ENCODE measurements at regions not wholly inside any gene's neighbourhood (a gene's known extent, or its start where the extent isn't known, plus 50 kb on each side); places are given as distances from the start of the nearest gene placed in this dataset.

DNA sequence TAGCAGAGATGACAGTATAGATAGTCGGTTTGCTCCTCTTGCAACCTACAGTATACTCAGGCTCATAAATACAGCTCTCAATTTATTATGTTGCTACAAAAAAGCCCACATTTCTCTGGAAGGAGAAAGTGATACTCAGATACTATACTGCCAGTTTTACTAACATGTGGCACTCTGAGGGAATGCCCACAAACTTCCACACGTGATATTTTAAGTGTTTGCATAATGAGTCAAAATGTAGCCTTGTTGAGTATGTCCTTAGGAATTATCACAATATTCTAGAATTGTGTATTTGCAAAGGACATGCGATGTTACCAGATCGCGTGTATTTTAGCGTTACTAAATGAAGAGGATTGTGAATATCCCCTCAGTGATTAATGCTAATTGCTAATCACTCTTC, 929.1 kb downstream of the STIM2 start:
- Histone ChIP-seq H3K4me3 (replicated peaks in 1 of 4; ENCODE audit: control extremely low read depth in 1 of 4, insufficient read depth in 1 of 4, low read depth in 3 of 4, low read length in 4 of 4) (no peak overlapping the region), H2AFZ (ENCODE audit: low read length) (no peak overlapping the region), H3K9ac (ENCODE audit: insufficient read depth, low read length) (no peak overlapping the region), H4K20me1 (ENCODE audit: control insufficient read depth, extremely low read depth, insufficient read depth, low read length) (no peaks in the 10 kb centered on the region), H3K36me3 (ENCODE audit: control insufficient read depth, insufficient read depth, low read length) (no peaks in the 10 kb centered on the region), H3K27ac (ENCODE audit: insufficient read depth, low read length) (no peak overlapping the region), H3K9me3 (ENCODE audit: control insufficient read depth, insufficient read depth, low read depth, low read length) (no peaks in the 10 kb centered on the region), H3K4me1 (ENCODE audit: control insufficient read depth, extremely low read depth, insufficient read depth, low read length) (no peaks in the 10 kb centered on the region), H3K27me3 (ENCODE audit: control insufficient read depth, insufficient read depth, low read length) (no peaks in the 10 kb centered on the region), H3K79me2 (ENCODE audit: control insufficient read depth, insufficient read depth, low read length) (no peaks in the 10 kb centered on the region), H3K4me2 (ENCODE audit: extremely low read depth, insufficient read depth, low read length) (no peak overlapping the region)
- TF ChIP-seq CTCF (conservative IDR thresholded peaks at IDR 0.05 in 1 of 2, IDR thresholded peaks at IDR 0.05 in 1 of 2; ENCODE audit: low read depth in 1 of 2, low read length in 2 of 2) = no peak
- TF ChIP-seq EZH2 (IDR thresholded peaks at IDR 0.05; ENCODE audit: low read length, missing control alignments) = no peak
- DNase-seq (ENCODE audit: low read depth in 2 of 2) = peak; percentile 8 to 27

GRCh38 chr4:27790911-27791310, 930.3 kb downstream of the STIM2 start:
- Histone ChIP-seq H3K9me3 (ENCODE audit: control insufficient read depth, insufficient read depth, low read depth, low read length) (no peaks in the 10 kb centered on the region), H2AFZ (ENCODE audit: low read length) (no peak overlapping the region), H3K4me1 (ENCODE audit: control insufficient read depth, extremely low read depth, insufficient read depth, low read length) (no peaks in the 10 kb centered on the region), H3K4me3 (replicated peaks in 1 of 4; ENCODE audit: control extremely low read depth in 1 of 4, insufficient read depth in 1 of 4, low read depth in 3 of 4, low read length in 4 of 4) (no peak overlapping the region), H3K9ac (ENCODE audit: insufficient read depth, low read length) (no peak overlapping the region), H3K27me3 (ENCODE audit: control insufficient read depth, insufficient read depth, low read length) (no peaks in the 10 kb centered on the region), H3K4me2 (ENCODE audit: extremely low read depth, insufficient read depth, low read length) (no peak overlapping the region), H3K36me3 (ENCODE audit: control insufficient read depth, insufficient read depth, low read length) (no peaks in the 10 kb centered on the region), H3K79me2 (ENCODE audit: control insufficient read depth, insufficient read depth, low read length) (no peaks in the 10 kb centered on the region), H3K27ac (ENCODE audit: insufficient read depth, low read length) (no peak overlapping the region), H4K20me1 (ENCODE audit: control insufficient read depth, extremely low read depth, insufficient read depth, low read length) (no peaks in the 10 kb centered on the region)
- TF ChIP-seq EZH2 (IDR thresholded peaks at IDR 0.05; ENCODE audit: low read length, missing control alignments) (no peak), CTCF (conservative IDR thresholded peaks at IDR 0.05 in 1 of 2, IDR thresholded peaks at IDR 0.05 in 1 of 2; ENCODE audit: low read depth in 1 of 2, low read length in 2 of 2) (no peak)
- peak; percentile 6 to 51 for DNase-seq (ENCODE audit: low read depth in 2 of 2)

GRCh38 chr4:27791640-27792039, 931.0 kb downstream of the STIM2 start:
- DNase-seq (ENCODE audit: low read depth in 2 of 2) = peak; percentile 61 to 73
- no peak overlapping the region for H2AFZ ChIP-seq (ENCODE audit: low read length)
- H3K9me3 ChIP-seq (ENCODE audit: control insufficient read depth, insufficient read depth, low read depth, low read length) = no peaks in the 10 kb centered on the region
- no peak overlapping the region for H3K27ac ChIP-seq (ENCODE audit: insufficient read depth, low read length)
- no peaks in the 10 kb centered on the region for H3K36me3 ChIP-seq (ENCODE audit: control insufficient read depth, insufficient read depth, low read length)
- no peak for TF ChIP-seq CTCF (conservative IDR thresholded peaks at IDR 0.05 in 1 of 2, IDR thresholded peaks at IDR 0.05 in 1 of 2; ENCODE audit: low read depth in 1 of 2, low read length in 2 of 2)
- TF ChIP-seq EZH2 (IDR thresholded peaks at IDR 0.05; ENCODE audit: low read length, missing control alignments) = no peak
- no peak overlapping the region for H3K4me3 ChIP-seq (replicated peaks in 1 of 4; ENCODE audit: control extremely low read depth in 1 of 4, insufficient read depth in 1 of 4, low read depth in 3 of 4, low read length in 4 of 4)
- H3K4me1 ChIP-seq (ENCODE audit: control insufficient read depth, extremely low read depth, insufficient read depth, low read length) = no peaks in the 10 kb centered on the region
- H4K20me1 ChIP-seq (ENCODE audit: control insufficient read depth, extremely low read depth, insufficient read depth, low read length) = no peaks in the 10 kb centered on the region
- no peaks in the 10 kb centered on the region for H3K27me3 ChIP-seq (ENCODE audit: control insufficient read depth, insufficient read depth, low read length)
- no peak overlapping the region for H3K4me2 ChIP-seq (ENCODE audit: extremely low read depth, insufficient read depth, low read length)
- no peaks in the 10 kb centered on the region for H3K79me2 ChIP-seq (ENCODE audit: control insufficient read depth, insufficient read depth, low read length)
- no peak overlapping the region for H3K9ac ChIP-seq (ENCODE audit: insufficient read depth, low read length)

All from fibroblast of lung (primary cell).